Heart left ventricle (tissue), 16 donors: ENCODE measurements at regions not wholly inside any gene's neighbourhood (a gene's known extent, or its start where the extent isn't known, plus 50 kb on each side); places are given as distances from the start of the nearest gene placed in this dataset.
A peak's percentile ranks its signal among the peaks of the same experiment; 100 is the strongest.

Experiments
- ATAC-seq, 4 donors: fragments of 200-7000 bp; cut with Tn5 transposase; one replicate each; pipeline ENCODE4 v1.9.1; 2020 to 2022; ENCODE audit warnings: moderate library complexity in 4 of 4, mild to moderate bottlenecking in 3 of 4, moderate number of reproducible peaks in 1 of 4
- DNase-seq, 5 donors: peaks; one replicate each; pipeline ENCODE4 v3.0.0-alpha.2; 2020
- H3K27ac ChIP-seq, 12 donors: fragments of 200-600 bp; sonication (generic) in 4 of 12; one replicate each; pipeline versions ENCODE4 v1.5.0 to v1.8.0; 2016 to 2022; ENCODE audit warnings: mild to moderate bottlenecking in 2 of 12
- H3K27me3 ChIP-seq, 9 donors: fragments of 200-600 bp; sonication (generic) in 2 of 9; one replicate each; pipeline versions ENCODE4 v1.5.1 to v1.8.0; 2016 to 2022; ENCODE audit warnings: mild to moderate bottlenecking in 3 of 9
- H3K36me3 ChIP-seq, 9 donors: fragments of 200-600 bp; sonication (generic) in 2 of 9; one replicate each; pipeline versions ENCODE4 v1.5.0 to v1.8.0; 2018 to 2022; ENCODE audit warnings: mild to moderate bottlenecking in 2 of 9
- H3K4me1 ChIP-seq, 12 donors: fragments of 200-600 bp; sonication (generic) in 4 of 12; one replicate each; pipeline versions ENCODE4 v1.5.0 to v1.8.0; 2016 to 2022; ENCODE audit warnings: mild to moderate bottlenecking in 3 of 12
- H3K4me3 ChIP-seq, 12 donors: fragments of 200-600 bp; sonication (generic) in 4 of 12; one replicate each; pipeline versions ENCODE4 v1.5.0 to v1.8.0; 2017 to 2022; ENCODE audit warnings: mild to moderate bottlenecking in 9 of 12, moderate library complexity in 4 of 12
- H3K9me3 ChIP-seq, 12 donors: fragments of 200-600 bp; sonication (generic) in 4 of 12; one replicate each; pipeline versions ENCODE4 v1.5.0 to v1.8.0; 2016 to 2022; ENCODE audit warnings: mild to moderate bottlenecking in 1 of 12
- POLR2A ChIP-seq, 2 donors: fragments of 450-650 bp; IDR thresholded peaks; one replicate each; pipeline ENCODE4 v1.6.1; 2017; ENCODE audit warnings: antibody characterized with exemption in 2 of 2, mild to moderate bottlenecking in 2 of 2, moderate library complexity in 2 of 2
- WGBS, 4 donors: extraction: QIAGEN DNeasy Blood & Tissue Kit in 2 of 4; methylation state at CpG; one replicate each; pipeline versions ENCODE4 v1.1.5 to v1.1.7; 2013 to 2018; 5-methylcytosine and 5-hydroxymethylcytosine counted together
- intact Hi-C, 10 donors: fragments of 100-400 bp; cut with DNase I; formaldehyde crosslinking; loops; one replicate each; pipeline versions ENCODE4 v1.11.1 to v1.14.2; 2022
- TF ChIP-seq, protein P1 (sequence below), 12 donors: fragments of 200-600 bp; sonication (generic) in 4 of 12; IDR thresholded peaks; one replicate each; pipeline versions ENCODE4 v1.5.0 to v1.8.0; 2018 to 2022; ENCODE audit warnings: antibody characterized with exemption in 12 of 12, mild to moderate bottlenecking in 5 of 12
- donor health status: ischemic (EF 13 %, LVEDD 7.1; RV severe dilation, severe dysfunction).
- donor health status: healthy with polysubstance abuse.
- donor health status: DM: no; HTN: yes; CAD: no.
- donor health status: DM: no; HTN: no; CAD: no.
- donor health status: ischemic (EF 25% LVEDD 6.9; RV normal size, moderate dysfunction).
- donor health status: ischemic (EF 25% LVEDD 5.7; RV mildly dilated, moderate dysfunction).
- donor health status: healthy.
- donor health status: DM: yes; HTN: yes; CAD: no.
- donor health status: ischemic (EF 35%, LVEDD 5.7; RV mildly dilated, moderate dysfunction).
- donor health status: nonischemic (EF 11% LVEDD 7.7; RV severe dilation, severe dysfunction).
- donor health status: DM: yes; HTN: yes; CAD: no.
- donor health status: PGD.
- donor health status: ischemic (EF 29% LVEDD 5.4; RV normal size, mild dysfunction).
- donor health status: nonischemic (EF 23%, LVEDD 6.1; RV moderate dilation, normal function).

DNA sequence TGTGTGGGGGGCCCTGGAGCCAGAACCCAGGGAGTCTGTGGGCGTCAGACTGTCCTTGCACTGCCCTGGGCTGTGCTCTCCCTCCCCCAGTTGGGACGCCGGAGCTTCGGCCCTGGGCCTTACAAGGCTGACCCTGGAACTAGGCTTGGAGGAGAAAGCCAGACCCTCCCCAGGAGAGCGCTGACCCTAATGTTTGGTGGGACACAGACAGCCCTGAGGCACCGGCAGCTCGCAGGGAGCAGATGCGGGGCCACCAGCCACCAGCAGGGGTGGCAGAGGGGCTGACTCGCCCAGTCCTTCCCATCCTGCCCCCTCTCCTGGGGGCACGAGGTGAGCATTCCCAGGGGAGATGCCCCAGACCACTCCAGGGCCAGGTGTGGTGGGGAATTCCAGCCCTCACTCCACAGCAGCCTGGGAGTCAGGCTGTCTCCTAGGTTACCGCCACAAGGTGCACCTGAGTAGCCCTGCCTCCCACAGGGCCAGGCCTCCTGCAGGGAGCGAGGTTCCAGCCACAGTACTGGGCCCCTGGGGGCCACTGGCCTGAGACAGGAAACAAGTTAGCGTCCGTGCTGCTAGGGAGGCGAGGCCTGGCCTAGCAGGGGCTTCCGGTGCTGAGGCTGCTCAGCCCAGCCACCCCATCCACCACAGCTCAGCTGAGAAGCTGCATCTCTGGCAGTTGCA is 134.6 kb downstream of the OLFM1 start:
- Histone ChIP-seq H3K27me3 (peaks cover 0 to 61% (median 22%) of the 10 kb centered on the region in 9 donors), H3K27ac (no peak overlapping the region), H3K4me3 (no peak overlapping the region), H3K36me3 (no peaks in the 10 kb centered on the region), H3K4me1 (peaks cover 0 to 10% (median 0%) of the 10 kb centered on the region in 12 donors), H3K9me3 (no peaks in the 10 kb centered on the region)
- ATAC-seq (no peak), DNase-seq (peak in 3 of 5 donors; percentile 13 to 56 (median 20))
- TF ChIP-seq, protein P1, sequence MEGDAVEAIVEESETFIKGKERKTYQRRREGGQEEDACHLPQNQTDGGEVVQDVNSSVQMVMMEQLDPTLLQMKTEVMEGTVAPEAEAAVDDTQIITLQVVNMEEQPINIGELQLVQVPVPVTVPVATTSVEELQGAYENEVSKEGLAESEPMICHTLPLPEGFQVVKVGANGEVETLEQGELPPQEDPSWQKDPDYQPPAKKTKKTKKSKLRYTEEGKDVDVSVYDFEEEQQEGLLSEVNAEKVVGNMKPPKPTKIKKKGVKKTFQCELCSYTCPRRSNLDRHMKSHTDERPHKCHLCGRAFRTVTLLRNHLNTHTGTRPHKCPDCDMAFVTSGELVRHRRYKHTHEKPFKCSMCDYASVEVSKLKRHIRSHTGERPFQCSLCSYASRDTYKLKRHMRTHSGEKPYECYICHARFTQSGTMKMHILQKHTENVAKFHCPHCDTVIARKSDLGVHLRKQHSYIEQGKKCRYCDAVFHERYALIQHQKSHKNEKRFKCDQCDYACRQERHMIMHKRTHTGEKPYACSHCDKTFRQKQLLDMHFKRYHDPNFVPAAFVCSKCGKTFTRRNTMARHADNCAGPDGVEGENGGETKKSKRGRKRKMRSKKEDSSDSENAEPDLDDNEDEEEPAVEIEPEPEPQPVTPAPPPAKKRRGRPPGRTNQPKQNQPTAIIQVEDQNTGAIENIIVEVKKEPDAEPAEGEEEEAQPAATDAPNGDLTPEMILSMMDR (IDR thresholded peaks at IDR 0.05), result no peak
- no peak for TF ChIP-seq POLR2A (IDR thresholded peaks at IDR 0.05)
- intact Hi-C loops, result loop anchor here in 1 of 10 donors (5.0 kb wide), 1 partner anchor 185 kb away; no protein-coding TSS in a partner anchor
- 56 to 63% (median 60%) methylated on average over 9 to 16 of the region's 16 CpGs for WGBS, 4 donors

DNA sequence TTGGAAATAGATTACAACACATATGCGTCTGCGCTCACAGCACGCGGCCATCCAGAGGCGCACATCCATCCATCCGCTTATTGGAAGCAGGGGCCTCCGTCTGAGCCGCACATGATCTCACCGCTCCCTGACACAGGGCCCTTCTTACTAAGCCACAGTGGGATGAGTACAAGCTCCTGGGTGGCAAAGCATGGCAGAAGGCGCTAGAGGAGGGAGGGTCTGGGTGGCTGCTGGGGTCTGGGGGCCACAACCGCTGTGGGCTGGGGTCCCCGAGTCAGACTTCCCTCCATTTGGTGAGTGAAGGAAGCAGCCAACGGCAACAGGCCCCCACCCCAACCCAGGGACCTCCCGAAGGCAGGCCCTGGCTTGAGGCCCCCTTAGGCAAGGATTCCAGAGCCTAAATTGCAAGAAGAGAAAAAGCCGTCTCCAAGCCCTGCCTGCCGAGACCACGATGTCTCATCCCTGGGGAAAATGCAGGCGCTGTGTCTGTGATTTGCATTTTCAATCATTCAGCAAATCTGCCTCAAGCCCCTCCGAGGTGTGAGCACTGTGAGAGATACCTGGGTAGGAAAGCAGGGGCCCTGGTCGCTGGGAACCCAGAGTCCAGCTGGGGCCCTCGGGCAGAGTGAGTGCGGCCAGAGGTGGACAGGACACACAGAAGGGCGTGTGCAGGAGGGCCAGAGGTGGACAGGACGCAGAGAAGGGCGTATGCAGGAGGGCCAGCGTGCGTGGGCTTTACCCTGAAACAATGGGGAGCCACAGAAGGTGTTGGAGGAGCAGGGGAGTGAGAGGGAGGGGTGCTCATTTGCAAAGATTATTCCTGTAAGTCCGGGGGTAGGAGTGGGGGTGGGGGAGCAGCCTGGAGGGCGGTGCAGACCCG is 135.7 kb downstream of the OLFM1 start:
- WGBS, 4 donors, result 63 to 77% (median 70%) methylated on average over 24 to 30 of the region's 30 CpGs
- ATAC-seq, result no peak

DNA sequence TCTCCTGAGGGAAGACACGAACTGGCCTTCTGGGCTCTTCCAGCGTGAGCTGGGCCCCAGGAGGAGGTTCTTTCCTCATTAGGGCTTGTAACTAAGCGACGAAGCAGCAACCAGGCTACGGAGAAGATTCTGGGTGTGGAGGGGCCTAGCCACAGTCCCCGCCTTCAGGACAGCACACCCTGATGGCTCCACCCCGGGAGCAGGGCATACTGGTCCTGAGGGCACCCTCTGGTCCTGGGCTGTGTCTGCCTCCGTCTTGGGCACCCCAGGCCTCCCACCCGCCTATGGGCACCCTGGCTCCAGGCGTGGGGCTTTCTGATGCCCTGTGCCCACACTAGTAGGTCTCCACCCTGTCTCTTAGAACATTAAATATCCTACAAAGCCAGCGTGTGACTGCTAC is 136.4 kb downstream of the OLFM1 start:
- H3K36me3 ChIP-seq, result no peaks in the 10 kb centered on the region
- peaks cover 0 to 1% (median 0%) of the 10 kb centered on the region in 12 donors for H3K4me1 ChIP-seq
- ATAC-seq (no peak), DNase-seq (peak in 3 of 5 donors; percentile 4 to 33 (median 5))
- whole genome bisulfite sequencing, 4 donors, result 79 to 89% (median 80%) methylated on average over 3 to 11 of the region's 11 CpGs
- peaks cover 4 to 61% (median 18%) of the 10 kb centered on the region in 9 donors for H3K27me3 ChIP-seq
- TF ChIP-seq POLR2A (IDR thresholded peaks at IDR 0.05), result no peak
- TF ChIP-seq, protein P1 (IDR thresholded peaks at IDR 0.05), result no peak
- H3K4me3 ChIP-seq, result no peak overlapping the region
- no peaks in the 10 kb centered on the region for H3K9me3 ChIP-seq
- H3K27ac ChIP-seq, result no peak overlapping the region
- intact Hi-C loops, result loop anchor here in 1 of 10 donors (5.0 kb wide), 1 partner anchor 183 kb away; no protein-coding TSS in a partner anchor

More for the DNA sequence above, 135.7 kb downstream of the OLFM1 start:
- intact Hi-C loops, result loop anchor here in 1 of 10 donors (5.0 kb wide), 1 partner anchor 184 kb away; no protein-coding TSS in a partner anchor
- H3K27ac ChIP-seq, result no peak overlapping the region
- TF ChIP-seq, protein P1 (IDR thresholded peaks at IDR 0.05), result no peak
- TF ChIP-seq POLR2A (IDR thresholded peaks at IDR 0.05), result no peak
- peaks cover 0 to 6% (median 0%) of the 10 kb centered on the region in 12 donors for H3K4me1 ChIP-seq
- H3K36me3 ChIP-seq, result no peaks in the 10 kb centered on the region
- H3K27me3 ChIP-seq, result peaks cover 3 to 61% (median 22%) of the 10 kb centered on the region in 9 donors
- no peak overlapping the region for H3K4me3 ChIP-seq
- no peaks in the 10 kb centered on the region for H3K9me3 ChIP-seq
- peak in 3 of 5 donors; percentile 10 to 28 (median 18) for DNase-seq
